D341Med (cell line): ENCODE measurements at regions not wholly inside any gene's neighbourhood (a gene's known extent, or its start where the extent isn't known, plus 50 kb on each side); places are given as distances from the start of the nearest gene placed in this dataset.

Experiments used
- DNase-seq: peaks from one replicate; pipeline ENCODE4 v3.0.0; 2012; ENCODE audit warnings: low spot score

DNA sequence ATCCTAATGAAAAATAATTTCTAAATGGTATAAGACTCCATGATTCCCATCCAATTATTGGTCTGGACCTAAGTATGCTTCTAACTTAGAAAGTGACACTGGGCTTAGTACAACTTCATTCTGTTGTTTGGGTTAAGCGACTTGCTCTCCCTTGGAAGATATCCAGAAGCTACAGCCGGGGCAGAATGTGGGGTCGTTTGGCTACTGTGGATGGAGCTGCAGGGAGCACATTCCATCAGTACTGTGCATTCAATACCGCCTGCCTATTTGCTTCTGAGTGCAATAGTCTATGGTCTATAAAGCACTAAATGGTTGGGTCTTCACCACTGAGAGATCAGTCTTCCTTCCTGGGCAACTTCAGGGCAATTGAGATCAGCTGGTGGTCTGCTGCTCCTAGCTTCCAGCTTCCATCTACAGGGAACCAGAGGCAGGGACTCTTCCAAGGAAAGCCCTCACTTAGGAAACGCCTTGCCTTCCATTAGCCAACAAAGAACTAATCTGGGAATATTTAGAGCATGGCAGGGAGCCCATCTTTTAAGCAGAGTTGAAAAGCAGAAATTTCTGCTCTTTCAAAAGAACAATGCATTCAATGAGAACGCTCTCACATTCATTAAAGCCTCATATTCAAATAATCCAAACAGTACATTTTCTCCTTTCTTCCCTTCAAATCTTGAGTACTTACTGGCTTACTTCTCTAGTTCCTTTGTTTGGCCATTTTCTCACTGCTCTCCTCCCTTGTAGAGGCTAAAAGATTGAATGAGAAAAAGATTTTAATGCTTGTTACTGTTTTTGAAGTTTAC is 1049.9 kb upstream of the TENM3 start:
- DNase-seq, result no peak

DNA sequence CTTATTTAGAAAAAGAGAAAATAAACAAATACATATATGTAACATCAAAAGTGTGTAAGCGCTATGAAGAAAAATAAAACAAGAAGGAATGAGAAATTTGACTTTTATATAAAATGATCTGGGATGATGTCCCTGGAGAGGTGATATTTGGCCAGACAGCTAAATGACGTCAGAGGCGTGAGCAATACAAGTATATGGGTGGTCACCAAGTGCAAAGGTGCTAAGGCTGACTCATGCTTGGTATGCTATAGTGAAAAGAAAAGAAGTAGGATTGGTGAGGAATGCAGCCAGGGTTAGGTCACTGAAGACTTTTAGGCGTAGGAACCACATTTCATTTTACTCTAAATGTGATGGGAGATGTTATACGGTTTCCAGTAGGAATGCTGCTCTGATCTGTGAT is 1049.1 kb upstream of the TENM3 start:
- DNase-seq, result no peak

DNA sequence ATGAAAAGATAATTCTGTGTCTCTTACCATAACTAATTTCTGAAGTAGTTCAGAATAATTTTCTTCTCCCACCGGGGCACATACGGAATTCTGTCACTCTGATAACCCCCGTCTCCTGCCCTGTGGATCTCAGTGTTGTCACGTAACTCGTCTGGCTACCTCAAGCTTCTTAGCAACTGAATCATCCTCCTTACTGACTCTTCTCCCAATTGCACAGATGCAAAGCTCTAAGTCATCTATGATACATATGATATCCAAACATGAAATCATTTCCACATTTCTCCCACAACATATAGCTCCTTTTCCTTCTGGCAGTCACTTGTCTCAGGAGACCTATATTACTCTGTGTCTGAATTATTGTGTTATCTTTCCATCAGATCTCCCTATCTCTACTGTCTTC is 1043.1 kb upstream of the TENM3 start:
- DNase-seq, result no peak

DNA sequence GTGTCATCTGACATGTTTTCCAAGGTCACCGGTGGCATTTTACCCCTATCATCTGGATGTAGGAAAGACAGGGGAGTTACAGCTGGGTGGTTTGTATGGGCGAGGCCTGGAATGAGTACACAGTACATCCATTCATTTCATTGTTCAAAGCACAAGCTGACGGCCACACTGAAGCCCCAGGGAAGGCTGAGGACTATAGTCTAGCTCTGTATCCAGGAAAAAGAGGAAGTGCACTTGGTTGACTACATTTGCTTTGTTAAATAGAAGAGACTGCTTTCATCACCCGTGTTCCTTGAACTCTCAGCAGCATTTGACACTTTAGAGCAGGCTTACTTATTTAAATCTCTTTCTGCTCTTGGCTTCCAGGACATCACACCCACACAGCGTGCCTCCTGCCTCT is 1041.0 kb upstream of the TENM3 start:
- no peak for DNase-seq

DNA sequence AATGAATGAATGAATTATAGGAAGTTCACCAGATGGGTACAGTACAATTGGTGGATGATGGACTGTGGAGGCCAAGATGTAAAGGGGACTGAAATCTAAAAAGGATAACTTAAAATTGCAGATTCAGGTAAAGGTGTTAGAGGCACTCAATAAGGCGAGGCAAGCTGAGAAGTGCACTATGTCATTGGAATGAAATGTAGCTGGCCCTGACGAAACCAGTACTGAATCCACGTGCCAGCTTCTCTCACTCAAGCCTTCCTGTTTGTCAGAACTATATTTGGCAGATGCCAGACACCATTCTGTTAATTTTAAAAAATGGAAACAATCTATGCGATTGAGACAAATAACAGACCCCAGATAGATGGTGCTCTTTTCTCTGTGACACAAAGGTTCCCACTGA is 1039.1 kb upstream of the TENM3 start:
- DNase-seq, result no peak

DNA sequence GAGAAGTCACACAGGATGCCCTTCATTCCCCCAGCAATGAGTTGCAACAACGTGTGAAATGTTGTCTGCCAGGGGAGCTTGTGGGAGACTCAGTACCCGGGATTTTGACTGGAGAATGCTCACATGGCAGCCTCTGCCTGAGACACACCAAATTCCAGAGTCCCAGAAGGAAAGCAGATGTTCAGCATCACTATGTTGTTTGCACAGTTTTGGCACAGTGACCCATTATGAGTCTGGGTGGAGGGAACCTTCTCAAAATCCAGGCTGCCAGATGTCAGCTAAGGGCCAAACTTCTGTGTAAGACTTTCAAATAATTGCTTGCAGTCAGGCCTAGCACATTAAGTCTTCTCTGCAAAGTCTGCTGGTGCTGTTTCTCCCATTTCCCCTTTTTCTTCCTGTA is 1029.7 kb upstream of the TENM3 start:
- DNase-seq, result no peak

DNA sequence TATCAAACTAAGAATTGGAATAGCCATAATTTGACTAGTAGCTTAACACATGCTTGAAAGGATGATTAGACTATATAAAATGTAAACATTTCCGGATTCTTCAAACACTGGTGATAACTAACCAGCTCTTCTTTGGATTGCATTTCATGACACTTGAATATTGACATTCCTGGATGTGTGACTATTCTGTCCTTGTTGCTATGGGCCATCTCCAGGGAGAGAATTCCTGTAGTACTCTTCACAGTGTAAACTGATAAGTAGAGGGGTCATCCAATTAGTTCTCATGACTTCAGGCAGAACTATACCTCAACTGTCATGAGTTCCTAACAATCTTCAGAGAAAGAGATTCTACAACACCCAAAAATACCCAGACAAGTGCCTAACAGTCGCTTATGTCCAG is 1026.7 kb upstream of the TENM3 start:
- no peak for DNase-seq

DNA sequence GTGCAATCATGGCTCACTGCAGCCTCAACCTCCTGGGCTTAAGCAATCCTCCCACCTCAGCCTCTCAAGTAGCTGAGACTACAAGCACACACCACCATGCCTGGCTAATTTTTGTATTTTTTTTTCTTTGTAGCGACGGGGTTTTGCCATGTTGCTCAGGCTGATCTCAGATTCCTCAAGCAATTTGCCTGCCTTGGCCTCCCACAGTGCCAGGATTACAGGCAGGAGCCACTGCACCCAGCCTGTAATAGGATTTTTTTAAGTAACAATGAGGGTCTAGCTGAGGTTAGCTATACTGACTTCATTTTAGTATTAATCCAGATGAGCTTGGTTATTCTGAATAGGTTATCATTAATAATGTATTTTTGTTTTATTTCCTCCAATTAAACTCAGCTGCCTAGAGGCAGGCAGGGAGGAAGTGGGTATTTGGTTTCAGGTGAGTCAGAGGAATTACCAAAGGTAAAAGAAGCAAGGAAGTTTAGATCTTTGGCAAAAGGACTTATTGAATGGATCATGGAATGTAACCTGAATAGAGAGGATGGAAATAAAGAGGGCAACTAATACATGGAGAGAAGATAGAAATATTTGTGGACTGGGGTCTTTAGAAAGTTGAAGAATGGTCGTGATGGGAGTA is 1023.3 kb upstream of the TENM3 start:
- DNase-seq, result no peak

DNA sequence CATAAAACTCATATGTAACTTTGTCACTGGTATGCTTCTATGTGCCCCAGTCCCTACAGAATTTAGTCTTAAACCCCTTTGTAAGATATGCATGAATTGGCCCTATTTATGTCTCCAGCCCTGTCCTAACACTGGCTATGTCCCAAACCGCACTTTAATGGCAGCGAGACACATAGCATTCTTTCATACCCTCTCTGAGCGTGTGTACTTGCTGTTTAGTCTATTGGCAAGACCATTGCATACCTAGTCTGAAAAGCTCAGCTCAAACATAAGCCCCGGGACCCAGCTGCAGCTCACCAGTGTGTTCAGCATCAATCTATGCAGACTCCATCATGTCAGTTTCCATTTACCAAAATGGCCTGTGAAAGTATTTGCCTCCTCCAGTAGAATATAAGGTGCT is 1018.4 kb upstream of the TENM3 start:
- no peak for DNase-seq

DNA sequence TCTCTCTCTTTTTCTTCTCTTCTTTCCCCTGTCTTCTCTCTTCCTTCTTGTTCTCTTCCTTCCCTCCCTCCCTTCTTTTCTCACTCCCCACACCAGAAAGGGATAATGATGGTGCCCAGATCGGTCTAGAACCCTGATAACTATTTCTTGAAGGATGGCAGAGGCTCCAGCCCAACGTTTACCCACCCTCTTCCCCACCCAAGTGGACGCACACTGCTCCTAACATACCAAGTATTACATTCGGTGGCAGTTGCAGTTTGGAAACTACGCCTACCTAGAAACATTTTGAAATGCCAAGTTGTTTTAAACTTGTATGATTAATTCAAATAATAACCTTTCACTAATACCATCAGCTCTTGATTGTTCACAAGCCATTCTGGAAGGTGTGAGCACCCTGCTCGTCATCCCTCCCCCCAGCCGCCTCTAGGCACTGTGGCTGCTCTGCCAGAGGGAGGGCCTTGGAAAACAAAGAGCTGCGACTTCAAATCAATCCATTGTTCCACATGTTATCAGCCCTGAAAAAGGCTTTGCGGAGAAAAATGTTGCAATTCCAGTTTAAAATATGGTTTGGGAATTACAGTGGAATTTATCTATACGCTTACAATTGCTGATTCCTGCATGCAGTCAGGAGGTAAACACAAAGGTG is 1017.5 kb upstream of the TENM3 start:
- DNase-seq, result no peak

DNA sequence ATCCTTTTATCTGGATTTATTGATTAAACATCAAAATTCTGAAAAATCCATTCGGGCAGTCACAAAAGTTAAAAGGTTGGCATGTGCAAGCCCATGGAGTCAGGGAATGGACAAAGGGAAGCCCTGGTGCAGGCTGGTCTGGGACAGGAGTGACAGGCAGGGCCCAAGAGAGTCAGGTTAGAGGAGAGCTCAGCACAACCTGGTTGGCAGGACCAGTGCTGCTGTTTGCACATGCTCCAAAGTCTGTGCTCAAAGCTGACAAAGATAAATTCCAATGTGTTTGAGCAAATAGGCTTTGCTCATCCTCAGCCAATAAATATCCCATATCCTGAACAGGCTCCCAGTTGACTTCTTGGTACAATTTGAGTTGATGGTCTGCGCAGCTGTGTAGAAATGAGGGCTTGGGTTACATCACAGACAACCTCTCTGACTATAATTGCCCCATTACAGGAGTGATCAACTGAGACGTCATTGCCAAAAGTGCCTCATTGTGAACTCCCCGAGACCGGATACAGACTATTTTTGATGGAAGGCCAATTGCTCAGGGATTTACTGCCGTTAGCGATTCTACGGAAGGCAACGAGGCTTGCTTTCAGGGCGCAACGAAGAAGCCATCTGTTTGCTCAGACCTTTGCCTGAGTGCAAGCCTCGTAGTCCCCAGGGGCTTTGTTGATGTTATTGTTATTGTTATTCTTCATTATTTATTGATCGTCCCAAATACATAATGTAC is 1008.1 kb upstream of the TENM3 start:
- DNase-seq, result no peak

DNA sequence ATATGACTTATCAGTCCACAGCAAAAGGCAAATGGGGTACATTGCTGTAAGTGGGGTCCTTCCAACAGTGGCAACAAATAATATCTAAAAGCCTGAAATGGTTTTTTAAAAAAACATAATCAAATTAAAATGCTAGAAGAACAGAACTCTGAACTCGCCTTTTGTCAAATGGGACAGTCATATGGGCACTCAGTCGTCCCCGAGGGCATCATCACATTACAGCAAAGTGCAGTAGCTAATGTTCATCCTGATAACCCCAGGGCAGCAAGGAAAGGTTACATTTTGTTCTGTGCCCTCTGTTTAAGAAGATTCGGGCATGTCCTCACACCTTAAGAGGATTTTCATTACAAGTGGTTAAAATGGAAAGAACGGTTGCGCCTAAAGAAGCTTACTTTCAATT is 997.9 kb upstream of the TENM3 start:
- no peak for DNase-seq

DNA sequence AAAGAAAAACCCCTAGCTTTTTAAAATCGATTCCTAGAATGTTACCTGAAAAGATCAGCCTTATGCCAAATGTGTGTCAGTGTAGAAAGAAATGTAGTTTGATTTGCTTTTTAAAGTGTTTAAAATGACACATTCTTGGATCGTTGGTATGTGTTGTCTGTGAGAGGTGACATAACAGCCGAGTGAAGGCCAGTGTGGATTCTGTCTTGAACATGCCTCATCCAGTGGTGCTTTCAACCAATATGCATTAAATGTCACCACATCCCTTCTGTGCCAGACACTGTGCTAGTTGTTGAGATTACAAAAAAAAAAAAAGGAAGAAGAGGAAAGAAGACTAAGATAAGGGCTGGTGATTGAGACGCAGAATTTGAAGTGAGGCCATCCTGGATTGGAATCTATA is 994.2 kb upstream of the TENM3 start:
- no peak for DNase-seq

DNA sequence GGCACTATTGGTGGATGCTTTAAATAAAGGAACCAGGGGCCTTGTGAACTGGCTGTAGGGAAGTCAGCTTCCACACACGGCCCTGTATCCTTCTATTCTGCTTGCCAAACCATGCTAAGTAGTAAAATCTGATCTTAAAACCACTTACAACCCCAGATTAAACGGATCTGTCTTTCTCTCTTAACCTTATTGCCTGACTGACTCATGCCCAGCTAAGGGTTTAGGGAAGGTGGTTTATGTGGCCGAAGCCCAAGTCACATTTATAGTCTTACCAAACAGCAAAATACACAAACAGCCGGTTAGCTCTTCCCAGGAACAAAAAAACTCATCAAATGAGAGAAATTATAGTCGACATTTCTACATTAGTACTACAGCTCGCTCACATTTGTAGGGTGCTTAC is 988.4 kb upstream of the TENM3 start:
- no peak for DNase-seq

DNA sequence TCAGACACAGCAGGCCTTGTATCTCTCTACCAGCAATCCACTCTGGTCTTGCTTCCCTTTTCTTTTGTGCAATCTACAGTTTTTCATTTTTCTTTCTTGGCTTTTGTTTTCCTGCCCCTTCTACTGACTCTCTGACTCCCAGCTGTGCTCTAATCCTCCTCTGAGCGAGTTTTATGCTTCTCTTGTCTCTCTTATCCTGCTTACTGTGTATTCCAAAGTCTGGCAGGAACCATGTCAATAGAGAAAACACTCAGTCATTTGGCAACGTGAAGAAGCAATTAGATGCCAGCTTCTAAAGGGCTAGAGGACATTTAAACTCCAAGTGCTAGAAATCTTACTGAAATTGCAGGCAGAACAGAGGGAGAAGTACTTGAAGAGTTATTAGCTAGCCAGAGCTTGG is 984.6 kb upstream of the TENM3 start:
- DNase-seq, result no peak

DNA sequence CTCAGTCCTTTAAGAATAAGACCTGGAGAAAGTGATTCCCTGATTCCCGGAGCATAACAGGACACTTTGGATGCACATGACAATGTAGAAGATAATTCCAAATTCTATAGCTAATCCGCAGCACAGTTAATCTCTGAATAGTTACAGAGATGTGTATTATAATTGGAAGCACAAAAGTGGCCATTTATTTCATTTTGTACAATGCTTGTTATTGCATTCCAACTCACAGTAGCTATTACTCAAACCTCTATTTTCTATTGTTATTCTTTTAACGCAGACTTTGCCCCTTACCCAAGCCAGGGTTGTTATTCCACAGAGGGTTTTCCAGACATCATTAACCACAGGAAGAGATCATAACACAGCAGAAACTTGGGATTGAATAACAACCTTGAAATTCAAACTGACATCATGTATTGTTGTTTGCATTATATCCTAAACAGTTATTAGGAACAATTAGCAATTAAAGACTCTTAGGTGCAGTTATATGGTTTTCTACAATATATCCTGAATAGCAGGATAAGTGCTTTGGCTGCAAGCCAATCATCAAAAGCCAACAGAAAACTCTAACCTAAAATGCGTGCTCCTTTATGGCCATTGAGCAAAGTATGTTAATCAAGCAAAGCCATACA is 984.0 kb upstream of the TENM3 start:
- no peak for DNase-seq

DNA sequence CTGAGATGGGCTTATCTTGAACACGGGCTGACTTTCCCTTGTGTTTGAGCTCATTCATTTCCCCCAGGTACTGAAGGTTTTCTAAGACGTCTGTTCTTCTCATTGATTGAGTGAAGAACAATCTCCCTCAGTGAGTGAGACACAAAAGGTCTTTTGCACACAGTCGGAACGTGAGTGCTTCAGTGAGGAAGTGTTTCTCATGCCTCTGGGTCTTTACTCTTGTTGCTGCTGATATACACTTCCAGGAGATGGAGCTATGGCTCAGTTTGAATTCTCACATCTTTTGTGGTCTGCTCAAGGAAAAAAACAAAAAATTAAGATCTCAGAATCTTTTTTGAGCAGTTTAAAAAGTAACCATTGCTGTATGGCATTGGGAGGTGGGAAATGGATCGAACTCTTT is 981.9 kb upstream of the TENM3 start:
- DNase-seq, result peak; percentile 29

DNA sequence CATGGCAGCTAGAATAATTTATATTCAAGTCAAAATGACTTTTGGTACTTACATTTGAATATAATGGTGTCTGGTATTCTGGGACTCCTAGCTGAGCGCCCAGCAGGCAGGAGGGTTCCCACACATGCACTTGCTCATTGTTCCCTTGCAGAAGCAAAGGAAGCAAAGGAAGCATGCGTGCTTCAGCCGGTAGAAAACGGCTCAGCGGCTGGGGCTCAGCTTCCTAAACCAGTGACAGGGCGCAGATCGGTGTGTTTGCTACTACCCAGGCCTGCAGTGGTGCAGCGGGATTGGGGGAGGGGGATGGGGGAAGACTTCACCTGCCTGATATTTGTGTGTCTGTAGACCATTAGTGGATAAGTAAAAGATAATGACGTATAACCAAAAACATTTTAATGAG is 978.3 kb upstream of the TENM3 start:
- DNase-seq, result no peak

DNA sequence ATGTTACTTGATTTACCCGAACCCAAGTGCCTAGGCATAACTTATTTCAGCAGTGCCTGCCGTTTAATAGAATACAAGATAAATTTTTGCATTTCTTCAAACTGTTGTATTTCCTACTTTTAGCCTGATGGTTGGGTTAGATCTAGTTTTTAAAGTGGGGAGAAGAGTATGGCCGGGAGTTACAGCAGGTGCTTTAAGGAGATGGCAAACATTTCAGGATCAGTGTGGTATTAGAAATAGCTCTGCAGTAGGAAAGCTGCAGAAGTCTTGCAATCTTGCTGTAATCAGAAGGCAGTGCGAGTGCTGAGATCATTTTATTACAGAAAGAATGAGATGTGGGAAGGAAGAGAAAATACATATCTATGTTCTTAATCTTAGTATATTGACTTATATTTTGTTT is 977.8 kb upstream of the TENM3 start:
- no peak for DNase-seq

DNA sequence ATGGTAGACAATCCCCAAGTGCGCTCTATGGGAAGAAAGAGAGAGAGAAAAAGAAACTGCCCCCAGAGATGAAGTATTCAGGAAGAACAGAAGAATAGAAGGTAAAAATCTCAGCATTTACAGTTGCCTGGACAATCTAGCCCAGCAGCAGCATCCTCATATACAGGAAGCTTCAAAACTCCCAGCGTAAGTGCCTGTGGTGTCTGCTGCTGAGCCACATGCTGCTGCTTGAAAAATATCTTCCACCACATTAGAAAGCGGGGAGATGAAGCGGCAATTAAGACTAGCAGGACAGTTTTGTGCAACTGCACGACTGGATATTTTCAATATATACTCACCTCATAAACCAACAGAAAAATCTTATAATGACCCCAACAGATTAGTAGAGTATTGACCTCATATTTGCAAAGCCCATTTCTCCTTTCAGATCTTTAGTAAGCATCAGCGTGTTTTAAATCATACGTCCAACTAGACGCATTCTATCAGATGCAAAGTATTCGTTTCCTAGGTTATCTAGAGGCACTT is 972.0 kb upstream of the TENM3 start:
- no peak for DNase-seq

DNA sequence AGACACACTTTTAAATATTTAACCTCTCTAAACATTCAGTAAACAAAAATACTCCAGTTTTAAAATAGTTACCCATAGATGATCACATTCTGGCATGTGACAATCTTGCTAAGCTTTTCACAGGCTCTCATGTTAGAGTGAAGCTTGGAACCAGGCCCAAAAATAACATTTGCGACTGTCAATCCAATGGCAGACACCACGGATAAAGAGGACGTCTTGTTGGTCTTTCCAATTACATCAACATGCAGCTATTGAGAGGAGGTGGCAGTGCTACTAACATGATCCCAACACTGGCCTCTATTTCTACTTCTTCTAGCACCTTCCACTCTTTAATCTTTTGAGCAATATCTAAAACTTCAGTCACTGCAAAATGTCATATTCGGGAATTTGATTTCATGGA is 970.8 kb upstream of the TENM3 start:
- no peak for DNase-seq

DNA sequence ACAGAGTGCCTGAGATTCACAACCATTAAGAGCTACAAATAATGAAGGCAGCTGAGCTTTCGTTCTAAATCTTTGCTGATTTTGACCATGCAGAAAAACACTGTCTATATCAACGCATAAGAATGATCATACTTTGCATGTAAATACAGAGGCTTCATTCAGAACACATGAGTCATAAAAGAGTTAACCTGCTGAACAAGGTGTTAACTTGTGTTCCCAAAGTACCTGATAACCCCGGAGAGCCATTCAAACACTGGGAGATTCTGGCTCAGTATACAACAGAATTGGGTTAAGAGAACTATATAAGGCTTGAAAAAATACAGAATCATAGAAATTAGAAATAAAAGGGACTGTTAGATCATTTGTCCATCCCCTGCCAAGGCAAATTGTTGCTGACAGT is 964.3 kb upstream of the TENM3 start:
- no peak for DNase-seq
